NCI-H2196 (cell line): ENCODE measurements at regions not wholly inside any gene's neighbourhood (a gene's known extent, or its start where the extent isn't known, plus 50 kb on each side); places are given as distances from the start of the nearest gene placed in this dataset.

ENCODE experiments used
- DNase-seq: peaks from one replicate; lab custom pipeline; 2025; ENCODE audit not compliant: unreplicated experiment; lab: John Stamatoyannopoulos, UW

DNA sequence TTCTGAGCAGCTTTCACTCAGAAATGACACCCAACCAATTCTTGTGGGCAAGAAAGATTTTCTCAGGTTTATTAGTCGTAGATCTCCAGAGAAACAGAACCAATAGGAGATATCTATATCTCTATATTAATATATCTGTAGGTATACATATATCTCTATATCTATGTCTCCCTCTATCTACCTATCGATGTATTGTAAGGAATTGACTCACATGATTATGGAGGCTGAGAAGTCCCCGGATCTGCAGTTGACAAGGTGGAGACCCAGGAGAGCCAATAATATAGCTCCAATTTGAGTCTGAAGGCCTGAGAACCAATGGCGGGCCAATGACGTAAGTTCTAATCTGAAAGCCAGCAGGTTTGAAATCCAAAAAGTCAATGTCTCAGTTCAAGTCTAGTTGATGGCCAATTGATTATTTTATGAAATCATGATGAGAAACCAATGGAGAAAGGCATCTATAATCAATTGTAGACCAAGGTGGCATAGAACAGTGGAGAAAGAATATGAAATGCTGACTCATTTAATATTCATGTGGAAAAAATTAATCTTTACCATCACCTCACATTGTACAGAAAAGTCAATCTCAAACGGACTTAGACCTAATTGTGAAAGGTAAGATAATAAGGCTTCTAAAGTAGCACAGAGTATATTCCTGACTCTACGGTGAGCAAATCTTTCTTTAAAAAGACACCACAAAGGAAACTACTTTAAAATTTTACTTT lies 65.6 kb upstream of the CHRNA7 start:
- no peak for DNase-seq

DNA sequence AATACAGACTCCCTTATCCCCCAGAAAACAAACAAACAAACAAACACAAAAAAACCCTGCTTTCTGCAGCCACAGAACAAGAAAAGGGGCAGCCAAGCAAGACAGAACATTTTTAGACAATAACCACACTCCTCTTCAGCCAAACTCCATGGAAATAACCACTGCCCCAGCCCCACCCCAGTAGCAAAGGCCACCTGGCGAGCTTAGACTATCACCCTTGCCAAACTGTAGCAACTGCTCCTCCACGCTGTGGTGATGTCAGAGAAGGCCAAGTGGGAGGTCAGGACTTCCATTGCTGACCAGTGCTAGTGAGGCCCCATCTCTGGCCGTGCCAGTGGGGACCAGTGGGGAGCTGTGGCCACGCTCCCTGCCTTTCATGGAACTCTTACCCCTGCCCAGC lies 60.3 kb upstream of the CHRNA7 start:
- no peak for DNase-seq

DNA sequence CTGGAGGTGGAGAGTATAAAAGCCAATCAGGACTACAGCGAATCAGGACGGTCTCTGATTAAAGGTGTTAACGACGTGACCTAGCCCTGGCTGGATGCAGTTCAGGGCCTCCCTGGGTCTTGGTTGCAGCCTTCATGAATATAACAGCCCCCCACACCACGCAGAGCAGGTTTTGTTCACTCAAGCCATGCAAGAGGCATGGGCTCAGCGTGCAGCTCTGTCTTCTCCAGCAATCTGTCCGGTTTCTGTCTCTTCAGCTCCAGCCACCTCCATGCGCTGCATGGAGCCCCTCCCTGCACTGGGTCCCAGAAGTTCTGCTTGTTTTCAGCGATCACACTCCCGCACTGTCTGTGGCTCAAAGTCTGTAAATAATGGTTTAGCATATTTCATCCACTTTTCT lies 57.1 kb upstream of the CHRNA7 start:
- no peak for DNase-seq

DNA sequence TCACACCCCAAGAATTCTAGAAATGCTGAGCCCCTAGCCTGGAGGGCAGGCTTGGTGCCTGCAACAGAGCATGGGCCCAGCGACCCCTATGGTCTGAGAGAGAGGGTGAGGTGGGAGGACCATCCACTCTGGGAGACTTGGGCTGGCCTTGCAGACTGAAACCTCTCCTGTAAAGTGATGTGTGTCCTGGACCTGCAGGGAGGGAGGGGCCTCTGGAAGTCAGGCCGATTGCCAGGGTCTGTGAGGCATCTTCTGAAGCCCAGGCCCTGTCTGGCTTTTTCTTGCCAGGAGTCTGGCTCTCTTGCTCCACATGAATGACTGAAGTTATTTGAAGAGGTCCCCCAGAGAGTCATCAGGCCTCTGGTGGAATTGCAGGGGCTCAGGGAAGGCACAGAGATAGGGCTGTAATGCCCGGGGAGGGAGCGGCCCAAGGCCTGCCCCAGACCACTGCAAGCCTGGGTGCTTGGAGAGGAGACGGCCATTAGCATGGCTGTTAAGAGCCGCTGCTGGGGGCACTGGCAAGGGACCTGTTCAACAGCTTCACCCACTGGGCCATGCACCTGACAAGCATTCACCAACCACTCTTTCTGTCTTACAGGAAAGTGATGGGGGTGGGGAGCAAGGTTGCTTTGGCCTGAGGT lies 56.0 kb upstream of the CHRNA7 start:
- no peak for DNase-seq

DNA sequence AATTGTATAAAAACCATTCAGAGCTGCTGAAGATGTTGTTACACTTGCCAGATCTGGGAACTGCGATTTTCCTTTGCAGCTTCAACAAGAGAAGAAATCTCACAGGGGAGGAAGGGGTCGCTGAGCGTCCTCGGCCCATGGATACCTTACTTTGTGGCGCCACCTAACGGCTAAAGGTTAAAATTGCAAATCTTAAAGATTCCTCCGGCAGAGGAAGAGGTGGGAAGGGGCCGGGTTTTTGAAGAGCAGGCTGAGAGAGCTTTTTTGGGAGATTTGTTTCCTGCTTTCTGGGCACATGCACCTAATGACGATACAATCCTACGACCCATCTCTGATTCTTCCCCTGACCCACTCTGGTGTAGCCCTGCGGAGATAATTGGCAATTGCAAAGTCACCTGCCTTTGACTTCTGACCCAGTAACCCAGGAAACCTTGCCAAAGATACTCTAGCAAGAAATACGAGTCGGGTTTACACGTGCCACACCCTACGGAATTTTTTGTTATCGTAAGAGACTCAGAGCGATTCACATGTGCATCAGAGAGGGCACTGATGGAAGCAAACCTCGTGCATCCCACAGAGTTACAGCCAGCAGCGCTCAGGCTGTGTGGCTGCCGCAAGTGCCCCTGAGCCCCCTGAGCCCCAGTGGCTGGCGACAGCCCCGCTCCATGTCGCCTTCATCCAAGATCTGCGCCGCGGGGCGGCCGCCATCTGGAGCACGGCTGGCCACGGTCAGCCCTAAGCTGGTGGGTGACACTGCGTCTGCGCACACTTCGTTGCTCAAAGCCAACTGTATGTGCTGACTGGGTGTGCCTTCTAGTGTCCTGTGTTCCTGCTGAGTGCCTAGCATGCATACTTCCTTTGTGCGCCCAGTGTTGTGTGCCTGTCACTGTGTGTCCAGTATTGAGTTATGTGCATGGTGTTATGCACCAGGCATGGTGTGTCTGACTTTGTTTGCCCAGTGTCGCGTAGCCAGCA lies 55.2 kb upstream of the CHRNA7 start:
- peak; percentile 28 for DNase-seq

DNA sequence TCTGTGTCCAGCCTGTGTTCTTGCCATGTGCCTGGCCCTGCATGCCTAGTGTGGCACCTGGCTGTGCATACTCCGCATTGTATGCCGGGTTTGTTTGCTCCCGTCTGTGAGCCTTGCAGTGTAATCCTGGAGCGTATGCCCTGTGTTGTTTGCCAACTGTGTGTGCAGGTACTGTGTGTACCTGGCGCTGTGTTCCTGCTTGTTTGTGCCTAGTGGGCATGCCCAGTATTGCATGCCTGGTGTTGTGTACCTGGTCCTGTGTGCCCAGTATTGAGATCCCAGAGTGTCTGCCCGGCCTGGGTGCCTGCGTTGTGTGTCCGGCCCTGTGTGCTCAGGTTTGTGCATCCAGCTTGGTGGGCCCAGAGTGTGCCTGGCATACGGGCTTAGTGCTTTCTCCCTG lies 54.5 kb upstream of the CHRNA7 start:
- no peak for DNase-seq

DNA sequence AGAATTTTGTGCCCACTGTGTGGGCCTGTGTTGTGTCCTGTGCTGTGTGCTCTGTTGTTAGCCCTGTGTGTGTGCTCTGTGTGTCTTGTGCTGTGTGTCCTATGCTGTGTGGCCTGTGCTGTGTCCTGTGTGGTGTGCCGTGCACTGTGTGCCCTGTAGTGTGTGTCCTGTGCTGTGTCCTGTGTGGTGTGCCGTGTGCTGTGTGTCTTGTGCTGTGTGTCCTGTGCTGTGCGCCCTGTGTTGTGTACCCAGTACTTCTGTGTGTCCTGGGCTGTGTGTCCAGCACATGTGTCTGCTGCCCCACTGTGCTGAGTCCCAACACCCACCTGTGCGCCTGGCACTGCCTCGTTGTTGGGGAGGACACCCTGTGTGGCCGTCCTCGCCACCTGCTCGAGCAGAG lies 53.2 kb upstream of the CHRNA7 start:
- no peak for DNase-seq

DNA sequence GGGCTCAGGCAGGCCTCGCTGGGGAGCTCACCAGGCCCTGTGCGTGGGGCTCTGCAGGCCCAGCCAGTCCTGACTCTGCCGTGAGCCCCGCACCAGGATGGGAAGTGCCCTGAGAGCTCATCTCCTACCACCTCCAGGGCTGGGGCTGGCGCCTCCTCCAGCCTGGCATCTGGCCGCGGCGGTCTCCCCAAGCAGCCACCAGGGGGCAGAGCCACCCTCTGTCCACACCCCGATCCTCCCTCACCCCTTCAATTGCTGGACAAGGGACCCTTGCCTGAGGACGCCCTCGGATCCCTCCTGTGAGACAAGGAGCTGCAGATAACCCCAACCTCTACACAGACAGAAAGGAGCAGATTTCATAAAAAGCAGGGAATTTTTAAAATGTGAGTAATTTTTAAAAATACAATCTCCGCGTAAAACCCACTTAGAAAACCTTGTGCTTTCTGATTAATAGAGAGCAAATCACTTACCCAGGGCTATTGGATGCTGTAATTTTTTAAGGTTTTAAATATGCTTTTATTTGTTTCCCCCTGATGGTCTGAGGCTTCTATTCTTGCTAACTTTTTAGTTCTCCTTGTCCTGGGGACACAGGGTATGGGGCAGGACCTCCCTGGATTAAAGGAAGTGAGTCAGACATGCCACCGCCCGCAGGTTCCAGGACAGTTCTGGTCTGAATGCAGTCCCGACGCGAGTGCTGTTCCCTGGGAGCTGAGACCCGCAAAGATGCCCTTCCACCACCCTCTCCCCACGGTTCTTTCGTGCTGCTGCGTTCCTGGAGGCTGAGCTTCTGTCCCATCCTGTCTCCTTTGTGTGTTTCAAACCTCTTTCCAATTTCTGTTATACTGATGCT lies 52.3 kb upstream of the CHRNA7 start:
- DNase-seq, result peak; percentile 12
